Prostate gland (tissue), 2 donors: ENCODE measurements at regions not wholly inside any gene's neighbourhood (a gene's known extent, or its start where the extent isn't known, plus 50 kb on each side); places are given as distances from the start of the nearest gene placed in this dataset.

Experiments used
- DNase-seq: peaks from one replicate; pipeline ENCODE4 v3.0.0-alpha.2; 2019; ENCODE audit warnings: low spot score
- H3K27ac ChIP-seq, 2 donors: fragments of 200-600 bp; sonication (generic); 2 replicates each; pipeline ENCODE4 v1.5.1; 2017 to 2019
- H3K27me3 ChIP-seq: fragments of 200-600 bp; sonication (generic); replicated peaks from 2 replicates; pipeline ENCODE4 v1.5.1; 2019; ENCODE audit not compliant: insufficient read depth
- H3K36me3 ChIP-seq, 2 donors: fragments of 200-600 bp; sonication (generic); 1 replicate in 1 of 2; 2 replicates in 1 of 2; pipeline versions ENCODE4 v1.5.1 to v1.8.1; 2017 to 2019
- H3K4me1 ChIP-seq: fragments of 200-600 bp; sonication (generic); replicated peaks from 2 replicates; pipeline ENCODE4 v1.5.1; 2019
- H3K4me3 ChIP-seq, 2 donors: fragments of 200-600 bp; sonication (generic); 2 replicates each; pipeline ENCODE4 v1.5.1; 2017 to 2019
- H3K9me3 ChIP-seq: fragments of 200-600 bp; sonication (generic); 2 replicates; pipeline ENCODE4 v1.5.1; 2017
- POLR2A ChIP-seq: fragments of 450-650 bp; IDR thresholded peaks from one replicate; pipeline ENCODE4 v1.6.1; 2016; ENCODE audit warnings: antibody characterized with exemption, mild to moderate bottlenecking
- POLR2AphosphoS5 ChIP-seq: sonication (generic); formaldehyde crosslinking; IDR thresholded peaks from one replicate; pipeline ENCODE4 v1.6.1; 2017; ENCODE audit warnings: antibody characterized with exemption
- WGBS: methylation state at CpG from one replicate; pipeline ENCODE4 v1.1.5; 2018; 5-methylcytosine and 5-hydroxymethylcytosine counted together
- intact Hi-C: fragments of 100-400 bp; cut with DNase I; formaldehyde crosslinking; loops from one replicate; pipeline ENCODE4 v1.14.2; 2022
- TF ChIP-seq, protein P1 (sequence below), 4 experiments: fragments of 200-600 bp in 2 of 4; fragments of 450-650 bp in 2 of 4; sonication (generic) in 2 of 4; IDR thresholded peaks; 1 replicate in 3 of 4; 2 replicates in 1 of 4; pipeline ENCODE4 v1.5.1; 2016 to 2019; ENCODE audit warnings: antibody characterized with exemption in 4 of 4, mild to moderate bottlenecking in 2 of 4, moderate library complexity in 2 of 4

DNA sequence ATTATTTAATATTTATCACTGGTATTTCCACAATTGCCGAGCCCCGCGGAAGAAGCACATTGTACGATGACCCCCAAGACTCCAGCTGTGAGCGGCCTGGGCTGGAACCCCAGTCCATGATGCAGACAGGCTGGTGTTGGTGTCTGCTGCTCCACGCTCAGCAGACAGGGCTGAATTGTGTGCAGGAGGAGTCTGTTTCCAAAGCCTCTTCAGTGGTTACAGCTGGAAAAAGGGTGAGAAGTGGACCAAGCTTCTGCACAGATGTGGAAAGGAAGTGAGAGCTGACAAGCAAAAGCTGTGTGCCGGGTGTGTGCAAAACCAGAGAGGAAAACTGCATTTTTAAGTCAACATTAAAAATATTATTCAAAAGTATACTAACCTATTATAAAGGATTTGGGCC, 500.4 kb downstream of the GALR1 start:
- Histone ChIP-seq H3K27ac (no peak overlapping the region), H3K9me3 (no peaks in the 10 kb centered on the region), H3K4me3 (no peak overlapping the region), H3K36me3 (no peaks in the 10 kb centered on the region), H3K4me1 (no peaks in the 10 kb centered on the region), H3K27me3 (peaks cover under 1% of the 10 kb centered on the region)
- no peak for DNase-seq
- intact Hi-C loops: no loop called here
- no peak for TF ChIP-seq POLR2A
- no peak for TF ChIP-seq POLR2AphosphoS5
- TF ChIP-seq, protein P1, sequence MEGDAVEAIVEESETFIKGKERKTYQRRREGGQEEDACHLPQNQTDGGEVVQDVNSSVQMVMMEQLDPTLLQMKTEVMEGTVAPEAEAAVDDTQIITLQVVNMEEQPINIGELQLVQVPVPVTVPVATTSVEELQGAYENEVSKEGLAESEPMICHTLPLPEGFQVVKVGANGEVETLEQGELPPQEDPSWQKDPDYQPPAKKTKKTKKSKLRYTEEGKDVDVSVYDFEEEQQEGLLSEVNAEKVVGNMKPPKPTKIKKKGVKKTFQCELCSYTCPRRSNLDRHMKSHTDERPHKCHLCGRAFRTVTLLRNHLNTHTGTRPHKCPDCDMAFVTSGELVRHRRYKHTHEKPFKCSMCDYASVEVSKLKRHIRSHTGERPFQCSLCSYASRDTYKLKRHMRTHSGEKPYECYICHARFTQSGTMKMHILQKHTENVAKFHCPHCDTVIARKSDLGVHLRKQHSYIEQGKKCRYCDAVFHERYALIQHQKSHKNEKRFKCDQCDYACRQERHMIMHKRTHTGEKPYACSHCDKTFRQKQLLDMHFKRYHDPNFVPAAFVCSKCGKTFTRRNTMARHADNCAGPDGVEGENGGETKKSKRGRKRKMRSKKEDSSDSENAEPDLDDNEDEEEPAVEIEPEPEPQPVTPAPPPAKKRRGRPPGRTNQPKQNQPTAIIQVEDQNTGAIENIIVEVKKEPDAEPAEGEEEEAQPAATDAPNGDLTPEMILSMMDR (IDR thresholded peaks at IDR 0.05): no peak
- 78% methylated on average over 7 of the region's 7 CpGs for WGBS

DNA sequence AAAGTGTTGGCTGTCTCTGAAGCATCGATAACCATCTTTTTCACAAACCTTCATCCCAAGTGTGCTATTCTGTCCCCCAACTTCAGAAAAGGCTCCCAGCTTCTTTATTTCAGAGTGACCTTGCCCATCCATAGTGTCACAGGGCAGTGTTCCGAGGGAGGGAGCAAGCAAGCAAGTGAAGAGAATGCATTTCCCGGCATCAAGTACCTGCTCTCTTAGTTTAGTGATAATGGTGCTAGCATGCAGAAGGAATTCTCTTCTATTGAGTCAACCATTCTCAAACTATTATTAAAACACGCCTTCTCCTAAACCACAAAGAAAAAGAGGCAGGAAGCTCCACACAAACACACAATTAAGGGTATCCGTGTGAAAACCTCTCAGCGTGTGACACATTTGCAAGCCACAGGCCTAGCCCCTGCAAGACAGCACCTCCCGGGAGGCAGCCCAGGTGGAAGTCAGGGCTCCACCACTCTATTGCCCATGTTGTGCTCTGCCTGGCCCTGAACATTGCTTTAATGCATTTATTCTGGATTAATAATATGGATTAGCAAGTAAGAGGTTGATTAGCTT, 504.9 kb downstream of the GALR1 start:
- WGBS: 61% methylated on average over 7 of the region's 7 CpGs
- TF ChIP-seq POLR2A: no peak
- TF ChIP-seq, protein P1 (IDR thresholded peaks at IDR 0.05): no peak
- no peak for TF ChIP-seq POLR2AphosphoS5
- Histone ChIP-seq H3K36me3 (no peaks in the 10 kb centered on the region), H3K9me3 (no peaks in the 10 kb centered on the region), H3K4me3 (no peak overlapping the region), H3K4me1 (no peaks in the 10 kb centered on the region), H3K27me3 (peaks cover 4% of the 10 kb centered on the region), H3K27ac (no peak overlapping the region)
- intact Hi-C loops: no loop called here
- DNase-seq: no peak

DNA sequence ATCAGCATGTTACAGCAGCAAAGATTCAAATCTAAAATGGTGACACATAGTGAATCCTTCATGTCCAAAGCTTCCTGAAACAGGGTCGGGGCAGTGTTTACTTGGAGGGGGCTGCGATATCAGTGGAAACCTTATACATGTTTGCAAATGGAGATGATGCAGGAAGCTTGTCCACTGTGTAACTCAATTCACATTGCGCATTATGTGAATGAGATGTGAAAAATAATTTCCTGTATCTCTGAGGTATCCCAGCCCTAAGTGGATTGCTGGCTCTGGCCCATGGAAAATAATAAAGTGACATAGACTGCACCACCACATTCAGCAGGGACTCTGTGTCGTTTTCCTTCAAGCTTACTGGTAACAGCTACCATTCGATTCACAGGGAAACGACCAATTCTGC, 505.5 kb downstream of the GALR1 start:
- DNase-seq: no peak
- WGBS: 64% methylated on average over 6 of the region's 6 CpGs
- intact Hi-C loops: no loop called here

DNA sequence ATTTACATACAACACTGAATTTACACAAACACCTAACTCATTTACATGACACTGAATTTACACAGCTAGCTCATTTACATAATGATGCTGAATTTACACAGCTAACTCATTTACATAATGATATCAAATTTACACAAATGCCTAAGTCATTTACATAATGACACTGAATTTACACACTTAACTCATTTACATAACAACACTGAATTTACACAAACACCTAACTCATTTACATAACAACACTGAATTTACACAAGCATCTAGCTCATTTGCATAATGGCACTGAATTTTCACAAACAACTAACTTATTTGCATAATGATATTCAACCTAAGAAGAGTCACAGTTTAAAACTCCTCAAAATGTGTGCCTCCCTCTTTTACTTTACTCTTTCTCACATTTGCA, 511.7 kb downstream of the GALR1 start:
- Histone ChIP-seq H3K27ac (no peak overlapping the region), H3K9me3 (no peaks in the 10 kb centered on the region), H3K36me3 (no peaks in the 10 kb centered on the region), H3K4me1 (no peaks in the 10 kb centered on the region), H3K4me3 (no peak overlapping the region), H3K27me3 (peaks cover 3% of the 10 kb centered on the region)
- intact Hi-C loops: loop anchor here (10.0 kb wide), 1 partner anchor 183 kb away; no protein-coding TSS in a partner anchor
- TF ChIP-seq, protein P1 (IDR thresholded peaks at IDR 0.05): no peak
- TF ChIP-seq POLR2A (no peak), POLR2AphosphoS5 (no peak)
- DNase-seq: no peak

More for the DNA sequence above, 505.5 kb downstream of the GALR1 start:
- Histone ChIP-seq H3K4me1 (no peaks in the 10 kb centered on the region), H3K9me3 (no peaks in the 10 kb centered on the region), H3K27me3 (peaks cover 4% of the 10 kb centered on the region), H3K27ac (no peak overlapping the region), H3K36me3 (no peaks in the 10 kb centered on the region), H3K4me3 (no peak overlapping the region)
- no peak for TF ChIP-seq POLR2A
- TF ChIP-seq POLR2AphosphoS5: no peak
- TF ChIP-seq, protein P1 (IDR thresholded peaks at IDR 0.05): no peak

DNA sequence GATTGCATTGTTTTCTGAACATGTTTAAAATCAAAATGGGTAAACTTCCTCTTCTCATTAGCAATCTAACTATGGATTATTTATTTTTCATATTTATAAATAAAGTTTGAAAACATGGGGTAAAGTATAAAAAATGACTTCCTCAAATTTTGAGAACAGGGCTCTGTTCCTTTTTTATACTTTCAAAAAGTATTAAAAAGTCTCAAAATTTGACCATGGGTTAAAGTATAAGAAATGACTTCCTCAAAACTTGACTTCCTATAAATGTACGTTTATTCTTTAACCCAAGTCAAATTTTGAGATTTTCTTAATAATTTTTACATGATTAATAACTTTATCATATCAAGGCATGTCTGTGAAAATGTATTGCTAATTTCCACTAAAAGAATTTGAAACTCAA, 512.4 kb downstream of the GALR1 start:
- intact Hi-C loops: loop anchor here (10.0 kb wide), 1 partner anchor 183 kb away; no protein-coding TSS in a partner anchor
- Histone ChIP-seq H3K4me1 (no peaks in the 10 kb centered on the region), H3K9me3 (no peaks in the 10 kb centered on the region), H3K4me3 (no peak overlapping the region), H3K27ac (no peak overlapping the region), H3K27me3 (peaks cover 3% of the 10 kb centered on the region), H3K36me3 (no peaks in the 10 kb centered on the region)
- TF ChIP-seq POLR2AphosphoS5: no peak
- TF ChIP-seq, protein P1 (IDR thresholded peaks at IDR 0.05): no peak
- TF ChIP-seq POLR2A: no peak
- no peak for DNase-seq
- WGBS: 76% methylated on average over 1 of the region's 1 CpG
